Breast epithelium (tissue), 3 donors: ENCODE measurements at regions not wholly inside any gene's neighbourhood (a gene's known extent, or its start where the extent isn't known, plus 50 kb on each side); places are given as distances from the start of the nearest gene placed in this dataset.

Experiments used
- POLR2A ChIP-seq: fragments of 450-650 bp; IDR thresholded peaks from one replicate; pipeline ENCODE4 v1.6.1; 2016; ENCODE audit warnings: antibody characterized with exemption, mild to moderate bottlenecking, moderate library complexity
- TF ChIP-seq, protein P1 (sequence below), 3 donors: fragments of 450-650 bp; IDR thresholded peaks; one replicate each; pipeline ENCODE4 v1.5.1; 2016 to 2017; ENCODE audit warnings: antibody characterized with exemption in 3 of 3, mild to moderate bottlenecking in 3 of 3, moderate library complexity in 3 of 3

DNA sequence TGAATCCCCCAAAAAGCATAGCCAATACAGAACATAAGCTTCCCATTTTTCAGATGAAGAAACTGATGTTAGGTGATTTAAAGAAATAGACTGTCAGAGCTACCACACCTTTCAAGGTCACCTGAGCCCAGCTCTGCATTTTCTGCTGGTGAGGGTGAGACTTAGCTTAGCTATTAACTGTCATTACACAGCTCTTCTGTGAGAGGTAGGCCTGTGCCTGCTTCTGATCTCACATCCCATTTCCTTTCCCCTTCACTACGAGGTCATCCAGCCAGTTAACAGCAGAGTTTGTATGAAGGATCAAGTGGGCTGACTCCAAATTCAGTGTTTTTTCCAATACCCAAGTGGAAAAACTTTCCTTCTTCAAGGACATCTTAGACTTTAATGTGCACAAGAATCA, 528.6 kb upstream of the CLINT1 start:
- TF ChIP-seq, protein P1, sequence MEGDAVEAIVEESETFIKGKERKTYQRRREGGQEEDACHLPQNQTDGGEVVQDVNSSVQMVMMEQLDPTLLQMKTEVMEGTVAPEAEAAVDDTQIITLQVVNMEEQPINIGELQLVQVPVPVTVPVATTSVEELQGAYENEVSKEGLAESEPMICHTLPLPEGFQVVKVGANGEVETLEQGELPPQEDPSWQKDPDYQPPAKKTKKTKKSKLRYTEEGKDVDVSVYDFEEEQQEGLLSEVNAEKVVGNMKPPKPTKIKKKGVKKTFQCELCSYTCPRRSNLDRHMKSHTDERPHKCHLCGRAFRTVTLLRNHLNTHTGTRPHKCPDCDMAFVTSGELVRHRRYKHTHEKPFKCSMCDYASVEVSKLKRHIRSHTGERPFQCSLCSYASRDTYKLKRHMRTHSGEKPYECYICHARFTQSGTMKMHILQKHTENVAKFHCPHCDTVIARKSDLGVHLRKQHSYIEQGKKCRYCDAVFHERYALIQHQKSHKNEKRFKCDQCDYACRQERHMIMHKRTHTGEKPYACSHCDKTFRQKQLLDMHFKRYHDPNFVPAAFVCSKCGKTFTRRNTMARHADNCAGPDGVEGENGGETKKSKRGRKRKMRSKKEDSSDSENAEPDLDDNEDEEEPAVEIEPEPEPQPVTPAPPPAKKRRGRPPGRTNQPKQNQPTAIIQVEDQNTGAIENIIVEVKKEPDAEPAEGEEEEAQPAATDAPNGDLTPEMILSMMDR (IDR thresholded peaks at IDR 0.05), result no peak
- TF ChIP-seq POLR2A, result no peak
